Forelimb muscle (tissue), 1 donor: ENCODE measurements at regions not wholly inside any gene's neighbourhood (a gene's known extent, or its start where the extent isn't known, plus 50 kb on each side); places are given as distances from the start of the nearest gene placed in this dataset.
"Not testable (repeated sequence)": the region's sequence is repeated elsewhere in the genome, so short reads cannot be mapped to it uniquely, and the experiment has no call there.

Experiments used
- DNase-seq: peaks from one replicate; pipeline ENCODE4 v3.0.0-alpha.2; 2013; ENCODE audit warnings: low read depth

- DNase-seq: not testable (repeated sequence)
Measured at GRCh38 chr10:94125268-94125667, 131.5 kb downstream of the PLCE1 start.

- DNase-seq: no peak
Measured at GRCh38 chr10:94125856-94126255, 132.1 kb downstream of the PLCE1 start.

- DNase-seq: no peak
Measured at GRCh38 chr10:94129393-94130130, 135.8 kb downstream of the PLCE1 start.

GRCh38 chr10:94131885-94132284, 138.2 kb downstream of the PLCE1 start:
- no peak for DNase-seq

DNA sequence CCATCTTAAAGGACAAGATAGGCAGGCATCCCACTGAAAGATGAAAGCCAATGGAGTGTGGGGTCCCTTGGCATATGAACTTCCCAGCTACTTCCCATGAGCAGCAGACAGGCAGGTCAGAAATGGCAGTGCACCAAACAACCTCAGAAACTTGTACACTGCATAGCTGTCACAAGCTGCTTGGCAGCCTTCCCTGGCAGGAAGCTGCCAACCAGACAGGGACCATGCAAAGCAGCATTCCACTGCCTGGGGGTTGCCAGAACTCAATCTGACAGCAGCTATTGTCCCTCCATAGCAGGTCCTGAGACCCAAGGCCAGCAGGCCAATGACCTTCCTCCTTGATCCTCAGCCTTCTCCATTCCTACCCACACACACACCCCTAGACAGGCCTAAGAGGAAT, 139.5 kb downstream of the PLCE1 start:
- DNase-seq: no peak

GRCh38 chr10:94137747-94138146, 144.0 kb downstream of the PLCE1 start:
- no peak for DNase-seq

- no peak for DNase-seq
Measured at GRCh38 chr10:94138391-94138790, 144.7 kb downstream of the PLCE1 start.

DNA sequence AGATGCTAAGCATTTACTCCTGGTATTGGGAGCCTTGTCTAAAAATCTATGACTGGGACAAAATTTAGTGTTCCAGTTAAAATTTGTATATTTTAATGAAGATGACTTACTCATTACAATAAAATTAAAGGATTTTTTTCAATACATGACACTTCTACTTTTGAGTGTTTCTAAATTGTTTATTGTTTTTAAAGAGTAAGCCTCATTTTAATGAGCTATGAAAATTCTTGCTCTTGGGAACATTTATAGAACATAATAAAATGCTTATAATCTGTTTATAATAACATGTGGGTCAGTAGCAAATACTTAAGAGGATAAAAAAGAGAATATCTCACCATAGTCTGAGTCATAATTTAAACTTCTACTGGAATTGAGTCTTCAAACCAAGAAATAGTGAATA, 149.5 kb downstream of the PLCE1 start:
- no peak for DNase-seq

- no peak for DNase-seq
Measured at GRCh38 chr10:94146313-94146712, 152.6 kb downstream of the PLCE1 start.

- peak; percentile 24 for DNase-seq
Measured at GRCh38 chr10:94146746-94147145, 153.0 kb downstream of the PLCE1 start.

- no peak for DNase-seq
Measured at GRCh38 chr10:94149702-94150101, 156.0 kb downstream of the PLCE1 start.

- DNase-seq: no peak
Measured at GRCh38 chr10:94150541-94151184, 156.9 kb downstream of the PLCE1 start.

DNA sequence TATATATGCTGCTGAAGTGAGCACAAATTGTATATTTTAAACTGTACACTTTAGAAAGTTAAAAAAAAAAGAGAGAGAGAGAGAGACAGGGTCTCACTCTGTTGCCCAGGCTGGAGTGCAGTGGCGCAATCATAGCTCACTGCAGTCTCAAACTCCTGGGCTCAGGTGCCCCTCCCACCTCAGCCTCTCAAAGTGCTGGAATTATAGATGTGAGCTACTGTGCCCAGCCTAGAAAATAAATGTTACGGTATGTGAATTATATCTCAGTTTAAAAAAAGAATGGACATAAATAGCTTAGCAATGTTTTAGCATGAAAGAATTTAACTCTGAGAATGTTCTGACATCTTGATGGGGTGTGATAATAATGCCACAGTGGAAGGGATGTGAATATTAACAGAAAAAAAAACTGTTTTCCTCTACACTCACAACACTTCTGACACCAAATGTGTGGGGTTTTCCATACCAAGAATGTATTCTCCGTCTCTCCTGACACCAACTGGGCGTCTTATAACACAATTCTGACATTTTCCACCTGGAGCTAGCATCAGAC, 162.1 kb downstream of the PLCE1 start:
- no peak for DNase-seq

- no peak for DNase-seq
Measured at GRCh38 chr10:94156453-94156852, 162.7 kb downstream of the PLCE1 start.

GRCh38 chr10:94165158-94165611, 171.5 kb downstream of the PLCE1 start:
- not testable (repeated sequence) for DNase-seq

DNA sequence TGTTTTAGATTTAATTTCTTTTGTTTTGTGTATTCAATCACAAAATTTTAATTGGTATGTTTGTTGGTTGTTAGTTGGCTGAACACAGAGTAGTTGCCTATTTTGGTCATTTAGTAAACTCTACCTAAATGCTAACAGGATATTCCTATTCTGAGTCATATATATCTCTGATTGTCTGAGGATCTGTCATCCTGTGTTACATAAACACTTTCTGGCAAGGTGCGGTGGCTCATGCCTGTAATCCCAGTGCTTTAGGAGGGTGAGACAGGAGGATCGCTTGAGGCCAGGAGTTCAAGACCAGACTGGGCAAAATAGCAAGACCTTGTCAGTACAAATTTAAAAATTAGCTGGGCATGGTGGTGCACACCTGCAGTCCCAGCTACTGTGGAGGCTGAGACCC, 178.6 kb downstream of the PLCE1 start:
- DNase-seq: no peak

DNA sequence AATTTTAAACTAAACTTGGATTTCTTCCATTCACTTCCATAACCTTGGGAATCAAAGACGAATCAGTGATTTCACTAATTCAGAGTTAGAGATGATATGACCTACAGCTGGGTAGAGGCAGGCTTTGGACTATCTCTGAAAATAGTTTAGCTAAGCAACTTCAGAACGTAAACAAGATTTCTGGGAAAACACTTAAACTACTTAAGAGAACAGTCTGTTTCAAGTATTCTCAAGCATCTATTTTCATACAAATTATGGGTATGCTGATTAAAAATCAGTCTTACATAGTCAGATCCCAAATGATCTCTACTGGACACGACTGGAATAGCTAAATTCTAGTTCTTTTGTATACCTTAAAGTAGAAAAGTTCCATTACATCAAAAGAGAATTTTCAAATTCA, 179.9 kb downstream of the PLCE1 start:
- DNase-seq: no peak

DNA sequence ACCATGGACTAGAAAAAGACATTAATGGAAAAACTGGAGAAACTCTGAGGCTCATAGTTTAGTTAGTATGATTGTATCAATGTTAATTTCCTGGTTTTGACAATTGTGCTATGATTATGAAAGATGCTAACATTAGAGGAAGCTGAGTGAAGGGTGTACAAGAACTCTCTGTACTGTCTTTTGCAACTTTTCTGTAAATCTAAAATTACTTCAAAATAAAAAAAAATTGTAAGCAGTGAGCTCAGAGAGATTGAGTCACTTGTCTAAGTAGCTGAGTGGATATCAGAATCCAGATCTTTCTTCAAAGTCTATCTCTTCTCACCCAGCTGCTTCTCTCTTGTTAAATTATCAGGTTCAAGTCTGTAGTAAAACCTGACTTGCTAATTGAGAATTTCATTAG, 181.1 kb downstream of the PLCE1 start:
- no peak for DNase-seq

- peak; percentile 31 for DNase-seq
Measured at GRCh38 chr10:94178475-94179253, 184.1 kb downstream of the NOC3L start.

DNA sequence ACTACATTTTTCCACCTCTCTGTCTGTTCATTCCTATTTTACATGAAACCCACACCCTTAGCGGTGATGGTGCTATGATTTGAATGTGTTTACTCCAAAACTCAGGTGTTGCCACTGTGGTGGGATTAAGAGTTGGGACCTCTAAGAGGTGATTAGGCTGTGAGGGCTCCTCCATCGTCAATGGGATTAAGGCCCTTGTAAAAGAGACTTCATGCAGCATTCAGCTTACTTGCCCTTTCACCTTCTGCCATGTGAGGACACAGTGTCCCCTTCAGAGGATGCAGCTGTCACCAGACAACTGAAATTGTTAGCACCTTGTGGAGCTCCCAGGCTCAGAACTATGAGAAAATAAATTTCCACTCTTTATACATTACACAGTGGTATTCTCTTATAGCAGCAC, 182.2 kb downstream of the NOC3L start:
- no peak for DNase-seq

GRCh38 chr10:94183666-94184264, 179.0 kb downstream of the NOC3L start:
- DNase-seq: no peak

GRCh38 chr10:94186722-94187121, 176.0 kb downstream of the NOC3L start:
- DNase-seq: no peak
